H7 (cell line): ENCODE measurements at regions not wholly inside any gene's neighbourhood (a gene's known extent, or its start where the extent isn't known, plus 50 kb on each side); places are given as distances from the start of the nearest gene placed in this dataset.

Source experiments
- DNase-seq: peaks from one replicate; pipeline ENCODE4 v3.0.0; 2012
- H3K27me3 ChIP-seq: 2 replicates; pipeline ENCODE4 v1.6.0; 2011; ENCODE audit warnings: mild to moderate bottlenecking, low read length; ENCODE audit not compliant: control insufficient read depth, insufficient read depth
- H3K36me3 ChIP-seq: replicated peaks from 2 replicates; pipeline ENCODE4 v1.5.1; 2011; ENCODE audit warnings: low read length; ENCODE audit not compliant: control insufficient read depth, insufficient read depth
- H3K4me3 ChIP-seq: 2 replicates; pipeline ENCODE4 v1.5.1; 2011; ENCODE audit warnings: low read depth, mild to moderate bottlenecking, control low read depth, low read length, moderate library complexity; ENCODE audit not compliant: insufficient read depth

DNA sequence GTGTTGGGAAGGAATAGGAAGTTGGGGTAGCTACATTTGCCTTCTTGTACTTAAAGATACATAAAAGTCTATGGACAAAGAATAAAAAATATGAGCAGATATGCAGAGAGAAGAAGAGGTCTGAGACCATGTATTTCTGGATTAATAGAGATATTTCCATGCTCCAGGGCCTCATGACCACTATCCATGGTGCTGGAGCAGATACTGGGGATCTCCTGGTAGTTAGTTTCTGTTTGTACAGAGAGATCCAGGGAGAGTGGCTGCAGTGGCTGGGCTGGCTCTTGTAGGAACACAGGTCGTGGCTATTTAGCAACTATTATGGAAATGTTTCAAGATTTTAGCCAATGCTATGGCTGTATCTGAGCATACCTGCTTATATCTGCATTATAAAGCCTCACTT is 184.2 kb upstream of the TMEM161B start:
- Histone ChIP-seq H3K4me3 (no peak overlapping the region), H3K36me3 (no peaks in the 10 kb centered on the region), H3K27me3 (no peaks in the 10 kb centered on the region)
- no peak for DNase-seq

DNA sequence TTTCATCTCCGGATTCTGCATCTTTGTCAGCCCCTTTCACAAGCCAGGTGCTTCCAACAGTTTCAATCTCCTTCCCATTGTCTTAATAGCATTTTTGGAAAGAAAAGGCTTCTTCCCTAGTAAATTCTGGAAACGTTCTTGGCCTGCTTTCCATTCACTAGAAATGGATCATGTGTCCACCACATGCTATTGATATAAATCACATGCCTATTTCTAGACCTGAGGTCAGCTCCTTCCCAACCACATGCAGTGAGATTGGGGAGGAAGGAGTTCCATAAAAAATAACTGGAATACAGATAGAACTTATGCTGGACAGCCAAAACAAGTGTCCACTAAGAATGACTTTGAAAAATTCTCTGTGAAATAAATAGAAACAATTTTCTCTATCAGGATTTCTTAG is 181.6 kb upstream of the TMEM161B start:
- Histone ChIP-seq H3K36me3 (no peaks in the 10 kb centered on the region), H3K27me3 (no peaks in the 10 kb centered on the region), H3K4me3 (no peak overlapping the region)
- no peak for DNase-seq

DNA sequence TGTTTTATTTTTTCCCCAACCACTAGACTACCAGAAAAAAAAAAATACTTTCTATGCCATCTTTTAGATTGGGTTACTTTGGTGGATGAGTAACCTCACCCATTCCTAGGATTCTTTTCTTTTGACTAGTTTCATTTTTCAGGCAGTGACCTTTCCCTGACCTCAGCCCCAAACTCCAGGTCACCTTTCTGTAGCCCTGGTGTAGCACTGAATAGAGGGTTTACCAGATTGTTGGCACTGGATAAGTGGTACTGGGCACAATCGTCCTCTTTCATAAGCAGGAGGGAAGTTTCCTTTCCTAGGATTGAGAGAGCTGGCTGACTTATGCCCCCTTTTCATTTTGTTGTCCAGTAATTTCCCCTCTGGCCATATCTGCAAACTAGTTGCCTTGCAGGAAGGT is 169.4 kb upstream of the TMEM161B start:
- Histone ChIP-seq H3K4me3 (no peak overlapping the region), H3K27me3 (no peaks in the 10 kb centered on the region), H3K36me3 (no peaks in the 10 kb centered on the region)
- DNase-seq: no peak

DNA sequence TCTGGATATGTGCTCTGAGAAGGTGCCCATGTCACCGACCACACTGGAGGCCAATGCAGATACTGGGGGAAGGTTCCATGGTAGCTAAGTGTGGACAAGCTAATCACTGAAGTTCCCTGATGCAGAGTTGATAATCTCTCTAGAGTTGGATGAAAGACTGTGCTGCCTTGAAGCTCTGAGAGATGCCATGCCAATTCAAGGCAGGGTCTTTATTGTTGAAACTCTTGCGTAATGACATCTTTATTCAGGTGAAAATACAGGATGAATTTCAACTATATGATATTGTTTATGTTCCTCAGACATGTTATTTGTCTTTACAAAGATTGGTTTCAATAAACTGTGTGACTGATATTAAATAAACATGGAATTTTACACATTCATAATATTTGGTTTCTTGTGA is 167.6 kb upstream of the TMEM161B start:
- no peak overlapping the region for H3K4me3 ChIP-seq
- no peaks in the 10 kb centered on the region for H3K27me3 ChIP-seq
- H3K36me3 ChIP-seq: no peaks in the 10 kb centered on the region
- DNase-seq: no peak

DNA sequence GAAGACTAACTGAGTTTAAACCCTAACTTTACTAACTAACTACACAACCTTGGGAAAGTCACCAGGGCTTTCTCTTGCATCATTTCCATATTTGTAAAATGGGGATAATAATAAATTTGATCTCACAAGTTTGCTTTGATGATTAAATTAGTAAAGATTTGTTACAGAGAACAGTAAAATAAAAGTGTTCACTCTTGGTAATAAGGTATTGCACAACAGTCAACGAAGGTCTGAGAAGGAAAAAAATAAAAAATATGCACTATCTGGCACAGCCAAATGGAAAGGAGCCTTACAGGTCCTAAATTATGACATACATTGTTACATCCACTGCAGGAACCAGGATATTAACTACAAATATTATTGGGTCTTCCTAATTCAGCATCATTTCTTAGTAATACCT is 160.0 kb upstream of the TMEM161B start:
- H3K4me3 ChIP-seq: no peak overlapping the region
- DNase-seq: no peak
- no peaks in the 10 kb centered on the region for H3K27me3 ChIP-seq
- no peaks in the 10 kb centered on the region for H3K36me3 ChIP-seq

DNA sequence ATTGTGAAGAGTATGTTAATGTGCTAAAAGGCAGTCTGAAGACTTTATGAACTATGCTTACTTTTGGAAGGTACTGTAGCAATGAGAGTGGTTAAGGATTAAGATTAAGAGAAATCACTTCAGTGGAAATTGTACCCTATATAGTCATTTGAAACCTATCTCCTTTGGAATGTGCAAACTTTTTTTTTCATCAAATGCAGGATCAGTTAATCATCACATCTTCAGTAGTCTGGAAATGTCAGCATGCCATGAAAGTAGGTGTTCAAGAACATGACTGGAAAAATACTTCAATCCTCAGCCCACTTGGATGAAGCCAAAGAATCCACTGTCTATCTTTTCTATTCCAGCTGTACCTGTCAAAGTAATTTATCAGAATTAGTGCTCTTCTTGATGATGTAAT is 157.8 kb upstream of the TMEM161B start:
- no peak for DNase-seq
- H3K4me3 ChIP-seq: no peak overlapping the region
- no peaks in the 10 kb centered on the region for H3K36me3 ChIP-seq
- no peaks in the 10 kb centered on the region for H3K27me3 ChIP-seq

DNA sequence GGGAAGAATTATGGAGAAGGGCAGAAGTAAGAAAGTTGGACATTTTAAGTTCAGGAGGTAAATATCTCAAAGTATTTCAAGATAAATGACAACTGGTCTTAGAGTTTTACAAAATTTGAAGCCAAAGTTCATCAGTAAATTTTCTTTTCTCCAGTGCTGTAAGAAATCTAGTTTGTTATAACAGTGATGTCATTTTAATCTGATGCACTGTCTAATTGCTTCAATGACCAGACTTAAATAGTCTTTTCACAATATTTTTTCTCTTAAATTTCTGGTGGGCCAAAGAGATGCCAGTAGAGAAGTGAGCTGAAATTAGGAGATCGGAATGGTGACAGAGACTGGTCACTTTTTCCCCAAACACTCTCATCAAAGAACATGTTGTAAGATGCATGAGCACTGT is 156.5 kb upstream of the TMEM161B start:
- Histone ChIP-seq H3K4me3 (no peak overlapping the region), H3K36me3 (no peaks in the 10 kb centered on the region), H3K27me3 (no peaks in the 10 kb centered on the region)
- DNase-seq: no peak

DNA sequence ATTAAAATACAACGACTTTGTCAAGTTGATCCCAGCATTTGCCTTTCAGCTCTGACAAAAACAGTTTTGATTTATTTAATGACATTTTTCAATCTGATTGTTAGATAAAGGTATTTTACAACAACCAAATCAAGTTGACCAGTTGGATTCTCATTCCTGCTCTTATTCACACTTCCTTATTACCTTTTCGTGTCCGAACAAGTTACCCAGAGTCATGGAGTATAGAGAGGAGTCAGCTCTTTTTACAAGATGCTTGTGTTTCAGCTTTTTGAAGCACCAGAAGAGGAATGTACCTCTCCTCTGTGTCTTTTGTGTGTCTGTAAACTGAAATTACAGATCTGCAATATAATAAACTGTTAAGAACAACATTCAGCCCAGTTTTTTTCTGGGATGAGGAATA is 151.3 kb upstream of the TMEM161B start:
- Histone ChIP-seq H3K4me3 (no peak overlapping the region), H3K27me3 (no peaks in the 10 kb centered on the region), H3K36me3 (no peaks in the 10 kb centered on the region)
- no peak for DNase-seq

DNA sequence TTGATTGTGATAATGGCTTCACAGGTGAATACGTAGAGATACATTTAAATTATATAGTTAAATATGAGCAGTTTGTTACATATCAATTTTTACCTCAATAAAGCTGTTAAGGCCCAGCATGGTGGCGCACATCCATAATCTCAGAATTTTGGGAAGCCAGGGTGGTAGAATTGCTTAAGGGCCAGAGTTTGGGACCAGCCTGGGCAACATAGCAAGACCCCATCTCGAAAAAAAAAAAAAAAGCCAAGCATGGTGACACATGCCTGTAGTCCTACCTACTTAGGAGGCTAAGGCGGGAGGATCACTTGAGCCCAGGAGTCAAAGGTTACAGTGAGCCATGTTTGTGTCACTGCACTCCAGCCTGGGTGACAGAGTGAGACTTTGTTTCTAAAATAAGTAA is 138.7 kb upstream of the TMEM161B start:
- Histone ChIP-seq H3K4me3 (no peak overlapping the region), H3K36me3 (no peaks in the 10 kb centered on the region), H3K27me3 (no peaks in the 10 kb centered on the region)
- no peak for DNase-seq

DNA sequence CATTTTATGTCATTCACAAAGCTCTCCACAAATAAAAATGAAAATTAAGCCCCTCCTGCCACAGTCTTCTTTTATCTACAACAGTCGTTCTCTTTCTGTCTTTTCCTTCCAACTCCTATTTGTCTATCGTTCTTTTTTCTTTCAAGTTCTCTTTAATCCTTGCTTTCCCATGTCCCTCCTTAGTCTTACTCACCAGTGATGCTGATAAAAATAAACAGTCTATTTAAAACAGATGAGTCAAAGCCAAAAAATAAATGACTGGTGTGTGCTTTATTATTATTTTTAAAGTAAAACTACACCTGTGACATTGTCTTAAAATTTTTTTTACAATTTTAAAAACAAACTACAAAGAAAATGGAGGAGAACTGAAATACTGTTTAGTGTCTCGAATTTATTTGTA is 137.1 kb upstream of the TMEM161B start:
- H3K36me3 ChIP-seq: no peaks in the 10 kb centered on the region
- DNase-seq: no peak

DNA sequence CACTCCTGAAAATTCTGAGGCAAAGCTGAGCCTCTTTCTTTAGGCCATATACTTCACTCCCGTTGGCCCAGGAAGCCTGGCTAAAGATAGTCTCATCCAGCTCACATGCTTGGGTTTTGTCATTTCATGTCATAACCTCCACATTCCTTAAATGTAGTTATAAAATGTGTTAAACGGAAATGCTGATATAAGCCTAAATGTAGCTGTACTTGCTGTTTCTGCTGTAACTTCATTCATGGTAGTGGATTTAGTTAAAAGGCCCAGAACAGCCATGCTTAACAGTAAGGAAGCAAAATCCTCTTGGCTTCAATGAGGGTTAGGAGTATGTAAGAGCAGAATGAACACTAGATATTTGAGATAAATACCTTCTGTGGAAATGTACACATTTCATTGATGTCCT is 135.8 kb upstream of the TMEM161B start:
- H3K27me3 ChIP-seq: no peaks in the 10 kb centered on the region
- no peak for DNase-seq
- no peaks in the 10 kb centered on the region for H3K36me3 ChIP-seq
- no peak overlapping the region for H3K4me3 ChIP-seq

More for the DNA sequence above, 137.1 kb upstream of the TMEM161B start:
- no peak overlapping the region for H3K4me3 ChIP-seq
- H3K27me3 ChIP-seq: no peaks in the 10 kb centered on the region

DNA sequence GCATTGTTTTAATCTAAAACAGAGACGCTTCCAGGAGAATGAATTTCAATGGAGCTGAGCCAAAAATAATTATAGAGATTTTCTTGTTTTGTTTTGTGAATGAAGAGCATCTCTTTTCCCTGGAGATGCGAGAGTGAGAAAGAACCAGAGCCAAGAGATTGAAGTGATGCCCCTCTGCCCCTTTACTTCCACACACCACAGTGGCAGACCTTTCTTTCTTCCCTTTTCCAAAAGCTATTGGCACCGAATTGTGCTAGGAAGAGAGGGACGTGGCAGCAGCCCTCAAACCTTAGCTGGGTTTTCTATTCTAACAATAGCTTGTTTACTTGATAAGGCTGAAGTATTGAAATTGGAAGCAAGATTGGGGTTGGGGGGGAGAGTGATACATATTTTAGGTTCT is 133.0 kb upstream of the TMEM161B start:
- Histone ChIP-seq H3K36me3 (no peaks in the 10 kb centered on the region), H3K27me3 (peaks cover 2% of the 10 kb centered on the region; the same call in 1 of the 2 replicates), H3K4me3 (no peak overlapping the region)
- DNase-seq: no peak

DNA sequence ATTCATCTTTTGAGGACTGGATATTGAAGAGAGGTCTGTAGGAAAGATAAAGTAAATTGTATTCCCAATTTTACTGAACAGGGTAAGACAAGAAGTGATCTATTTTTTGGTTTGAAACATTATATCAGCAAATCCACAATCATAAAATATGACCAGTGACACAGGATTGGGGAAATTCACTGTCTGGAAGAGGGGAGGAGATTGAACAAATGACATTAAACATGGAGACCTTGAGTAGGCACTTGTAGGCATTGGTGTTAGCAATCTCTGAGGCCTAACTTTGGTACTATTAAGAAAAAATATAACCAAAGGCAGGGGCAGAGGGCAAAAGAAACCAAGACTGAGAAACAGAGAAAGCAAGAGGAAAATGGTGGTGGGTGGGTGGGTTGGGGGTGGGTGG is 132.6 kb upstream of the TMEM161B start:
- Histone ChIP-seq H3K36me3 (no peaks in the 10 kb centered on the region), H3K27me3 (peaks cover 2% of the 10 kb centered on the region; the same call in 1 of the 2 replicates), H3K4me3 (no peak overlapping the region)
- DNase-seq: no peak

DNA sequence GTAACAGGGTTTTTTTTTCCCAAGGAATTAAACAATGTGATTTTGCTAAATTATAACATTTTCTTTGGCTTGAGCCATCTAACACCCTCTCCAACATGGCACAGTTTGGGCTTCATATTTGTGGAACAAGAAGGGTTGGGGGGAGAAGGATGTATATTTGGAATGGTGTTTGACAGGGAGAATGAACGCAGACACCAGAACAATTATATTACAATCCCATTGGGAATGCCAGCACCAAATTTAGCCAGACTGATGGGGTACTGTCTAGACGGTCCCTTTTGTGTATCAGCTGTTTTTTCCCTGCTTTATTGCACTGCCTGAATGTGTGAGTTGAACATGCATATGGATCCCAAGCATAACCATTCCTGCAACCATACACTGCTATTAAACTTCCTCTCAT is 130.9 kb upstream of the TMEM161B start:
- no peak for DNase-seq
- H3K27me3 ChIP-seq: peaks cover 2% of the 10 kb centered on the region; the same call in 1 of the 2 replicates
- no peaks in the 10 kb centered on the region for H3K36me3 ChIP-seq
- no peak overlapping the region for H3K4me3 ChIP-seq

DNA sequence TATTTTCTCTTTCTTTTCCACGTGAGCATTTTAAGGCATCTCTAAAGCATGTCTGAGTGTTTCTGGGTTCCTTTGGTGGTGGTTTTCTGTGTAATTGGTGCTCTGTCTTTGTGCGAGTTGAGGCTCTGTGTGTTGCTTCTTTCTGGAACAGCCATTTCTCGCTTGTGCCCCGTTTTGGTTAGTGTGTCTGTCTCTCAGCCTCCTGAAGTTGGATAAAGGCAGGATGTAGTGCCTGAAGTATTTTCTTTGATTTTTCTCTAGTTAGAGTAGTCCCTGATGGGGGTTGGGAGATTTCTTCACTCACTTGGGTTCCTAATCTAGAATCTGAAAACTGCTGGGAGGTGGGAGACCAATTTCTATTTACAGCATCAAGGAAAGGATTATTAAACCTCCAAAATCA is 129.7 kb upstream of the TMEM161B start:
- no peak overlapping the region for H3K4me3 ChIP-seq
- no peaks in the 10 kb centered on the region for H3K36me3 ChIP-seq
- H3K27me3 ChIP-seq: peaks cover 2% of the 10 kb centered on the region; the same call in 1 of the 2 replicates
- DNase-seq: no peak

DNA sequence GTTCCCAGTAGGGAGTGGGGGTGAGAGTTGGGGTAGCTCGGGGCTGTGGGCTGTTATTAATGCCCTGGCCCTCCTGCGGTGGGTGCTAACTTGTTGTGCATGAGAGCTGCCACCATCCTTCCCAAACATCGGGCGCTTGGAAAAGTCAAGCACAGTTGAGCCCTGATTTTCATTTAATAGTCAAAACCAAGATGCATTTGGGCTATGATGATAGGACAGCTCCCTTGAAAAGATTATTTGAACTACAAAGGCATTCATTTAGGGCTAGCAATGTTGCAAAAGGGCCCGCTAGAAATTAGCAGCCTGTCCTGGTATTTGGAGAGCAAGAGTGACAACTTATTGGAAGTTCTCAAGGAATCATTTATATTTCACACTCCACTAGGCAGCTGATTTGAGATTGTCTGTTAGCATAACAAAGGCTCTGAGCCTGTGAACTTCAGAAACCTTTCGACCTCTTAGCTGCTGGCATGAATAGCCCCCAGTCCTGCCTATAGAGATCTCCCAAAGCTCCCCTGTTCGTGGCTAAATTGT is 128.2 kb upstream of the TMEM161B start:
- Histone ChIP-seq H3K27me3 (peaks cover 2% of the 10 kb centered on the region; the same call in 1 of the 2 replicates), H3K4me3 (no peak overlapping the region), H3K36me3 (no peaks in the 10 kb centered on the region)
- no peak for DNase-seq
